Peyer's patch (tissue), 4 donors: ENCODE measurements at regions not wholly inside any gene's neighbourhood (a gene's known extent, or its start where the extent isn't known, plus 50 kb on each side); places are given as distances from the start of the nearest gene placed in this dataset.
"Not testable (repeated sequence)": the region's sequence is repeated elsewhere in the genome, so short reads cannot be mapped to it uniquely, and the experiment has no call there.

Source experiments
- DNase-seq, 3 donors: peaks; one replicate each; pipeline ENCODE4 v3.0.0-alpha.2; 2017 to 2019
- H3K27ac ChIP-seq, 4 donors: fragments of 200-600 bp; sonication (generic); one replicate each; pipeline ENCODE4 v1.5.1; 2016 to 2019
- H3K27me3 ChIP-seq, 2 donors: fragments of 200-600 bp; sonication (generic); one replicate each; pipeline ENCODE4 v1.5.1; 2019
- H3K36me3 ChIP-seq, 3 donors: fragments of 200-600 bp; sonication (generic); one replicate each; pipeline ENCODE4 v1.5.1; 2016 to 2019
- H3K4me1 ChIP-seq, 4 donors: fragments of 200-600 bp; sonication (generic); one replicate each; pipeline ENCODE4 v1.5.1; 2016 to 2019
- H3K4me3 ChIP-seq, 4 donors: fragments of 200-600 bp; sonication (generic); 1 replicate in 3 of 4; 2 replicates in 1 of 4; pipeline ENCODE4 v1.5.1; 2016 to 2019; ENCODE audit warnings: mild to moderate bottlenecking in 1 of 4
- H3K9me3 ChIP-seq, 4 donors: fragments of 200-600 bp; sonication (generic); one replicate each; pipeline ENCODE4 v1.5.1; 2016 to 2019; ENCODE audit warnings: mild to moderate bottlenecking in 1 of 4
- POLR2A ChIP-seq, 2 donors: fragments of 450-650 bp; IDR thresholded peaks; one replicate each; pipeline ENCODE4 v1.5.1; 2017; ENCODE audit warnings: antibody characterized with exemption in 2 of 2, mild to moderate bottlenecking in 2 of 2, moderate library complexity in 2 of 2
- TF ChIP-seq, protein P1 (sequence below), 6 experiments: fragments of 450-650 bp in 4 of 6; fragments of 200-600 bp in 2 of 6; sonication (generic) in 1 of 6; IDR thresholded peaks; one replicate each; pipeline ENCODE4 v1.5.1; 2017 to 2019; ENCODE audit warnings: antibody characterized with exemption in 6 of 6, mild to moderate bottlenecking in 3 of 6, moderate library complexity in 1 of 6

DNA sequence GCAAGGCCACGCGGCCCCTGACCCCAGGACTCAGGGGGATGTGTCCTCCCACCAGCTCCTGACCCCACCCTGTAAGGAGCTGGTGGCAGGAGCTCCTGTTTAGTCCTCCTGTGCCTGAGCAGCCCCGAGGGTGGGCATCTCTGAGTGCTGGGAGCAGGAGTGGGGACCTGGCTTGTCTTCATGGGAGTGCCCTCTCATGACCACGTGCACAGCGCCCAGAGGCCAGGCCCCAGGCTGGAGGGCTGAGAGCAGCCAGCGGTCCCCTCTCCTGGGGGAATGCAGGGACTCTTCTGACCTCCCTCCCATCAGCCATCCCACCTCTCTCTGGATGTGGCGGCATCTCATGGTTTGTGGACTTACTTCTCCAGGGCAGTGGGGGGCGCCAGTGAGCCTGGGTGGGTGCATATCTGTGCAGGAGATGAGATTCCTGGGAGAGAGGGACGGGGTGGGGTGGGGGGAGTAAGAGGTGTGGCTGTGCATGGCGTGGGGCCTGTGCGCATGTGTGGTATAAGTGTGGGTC lies 205.6 kb downstream of the TBC1D2B start:
- Histone ChIP-seq H3K9me3 (no peaks in the 10 kb centered on the region), H3K27me3 (no peaks in the 10 kb centered on the region), H3K36me3 (no peaks in the 10 kb centered on the region), H3K27ac (no peak overlapping the region), H3K4me1 (no peaks in the 10 kb centered on the region), H3K4me3 (no peak overlapping the region)
- DNase-seq, result no peak
- TF ChIP-seq, protein P1, sequence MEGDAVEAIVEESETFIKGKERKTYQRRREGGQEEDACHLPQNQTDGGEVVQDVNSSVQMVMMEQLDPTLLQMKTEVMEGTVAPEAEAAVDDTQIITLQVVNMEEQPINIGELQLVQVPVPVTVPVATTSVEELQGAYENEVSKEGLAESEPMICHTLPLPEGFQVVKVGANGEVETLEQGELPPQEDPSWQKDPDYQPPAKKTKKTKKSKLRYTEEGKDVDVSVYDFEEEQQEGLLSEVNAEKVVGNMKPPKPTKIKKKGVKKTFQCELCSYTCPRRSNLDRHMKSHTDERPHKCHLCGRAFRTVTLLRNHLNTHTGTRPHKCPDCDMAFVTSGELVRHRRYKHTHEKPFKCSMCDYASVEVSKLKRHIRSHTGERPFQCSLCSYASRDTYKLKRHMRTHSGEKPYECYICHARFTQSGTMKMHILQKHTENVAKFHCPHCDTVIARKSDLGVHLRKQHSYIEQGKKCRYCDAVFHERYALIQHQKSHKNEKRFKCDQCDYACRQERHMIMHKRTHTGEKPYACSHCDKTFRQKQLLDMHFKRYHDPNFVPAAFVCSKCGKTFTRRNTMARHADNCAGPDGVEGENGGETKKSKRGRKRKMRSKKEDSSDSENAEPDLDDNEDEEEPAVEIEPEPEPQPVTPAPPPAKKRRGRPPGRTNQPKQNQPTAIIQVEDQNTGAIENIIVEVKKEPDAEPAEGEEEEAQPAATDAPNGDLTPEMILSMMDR (IDR thresholded peaks at IDR 0.05), result no peak
- TF ChIP-seq POLR2A (IDR thresholded peaks at IDR 0.05), result no peak

DNA sequence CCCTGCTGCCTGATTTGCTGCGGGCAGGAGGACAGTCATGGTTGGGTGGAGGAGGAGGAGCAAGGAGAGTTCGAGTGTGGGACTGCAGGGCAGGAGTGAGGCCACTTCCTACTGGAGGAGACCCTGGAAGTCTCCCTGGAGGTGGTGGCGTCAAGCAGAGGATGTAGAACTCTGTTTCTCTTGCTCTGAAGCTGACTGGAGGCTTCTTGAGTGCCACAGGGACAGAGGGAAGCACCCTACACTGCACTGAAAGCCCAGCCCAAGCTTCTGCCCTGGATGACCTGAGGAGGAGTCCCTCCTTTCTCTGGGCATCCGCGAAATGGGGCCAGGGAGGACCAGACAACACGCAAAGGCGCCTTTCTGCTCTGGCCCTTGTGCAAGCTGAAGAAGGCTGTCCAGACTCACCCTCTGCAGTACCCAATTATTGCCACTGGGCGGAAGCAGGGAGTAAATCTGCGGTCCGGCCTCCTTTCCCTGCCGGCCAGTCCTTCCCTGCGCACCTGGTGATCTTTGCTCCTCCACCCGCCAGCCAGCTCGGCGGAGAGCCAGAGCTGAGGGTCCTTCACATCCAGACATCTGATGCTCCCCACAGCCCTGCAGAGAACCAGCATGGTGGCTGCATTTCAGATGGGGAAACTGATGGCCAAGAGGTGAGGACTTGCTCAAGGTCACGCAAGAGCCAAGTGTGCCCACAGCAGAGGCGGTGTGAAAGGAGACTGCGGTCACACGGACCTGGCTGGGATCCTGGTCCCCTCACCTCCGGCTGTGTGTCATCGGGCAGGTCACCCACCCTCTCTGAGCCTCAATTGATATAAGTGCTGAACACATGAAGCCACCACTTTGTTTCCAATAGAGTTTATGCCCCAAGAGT lies 207.1 kb downstream of the TBC1D2B start:
- Histone ChIP-seq H3K9me3 (no peaks in the 10 kb centered on the region), H3K27me3 (no peaks in the 10 kb centered on the region), H3K27ac (no peak overlapping the region), H3K4me3 (no peak overlapping the region), H3K4me1 (no peaks in the 10 kb centered on the region), H3K36me3 (no peaks in the 10 kb centered on the region)
- TF ChIP-seq POLR2A (IDR thresholded peaks at IDR 0.05), result no peak
- TF ChIP-seq, protein P1 (IDR thresholded peaks at IDR 0.05), result peak; percentile 49 to 89 (median 84)
- DNase-seq, result peak; percentile 34 to 83 (median 82)

DNA sequence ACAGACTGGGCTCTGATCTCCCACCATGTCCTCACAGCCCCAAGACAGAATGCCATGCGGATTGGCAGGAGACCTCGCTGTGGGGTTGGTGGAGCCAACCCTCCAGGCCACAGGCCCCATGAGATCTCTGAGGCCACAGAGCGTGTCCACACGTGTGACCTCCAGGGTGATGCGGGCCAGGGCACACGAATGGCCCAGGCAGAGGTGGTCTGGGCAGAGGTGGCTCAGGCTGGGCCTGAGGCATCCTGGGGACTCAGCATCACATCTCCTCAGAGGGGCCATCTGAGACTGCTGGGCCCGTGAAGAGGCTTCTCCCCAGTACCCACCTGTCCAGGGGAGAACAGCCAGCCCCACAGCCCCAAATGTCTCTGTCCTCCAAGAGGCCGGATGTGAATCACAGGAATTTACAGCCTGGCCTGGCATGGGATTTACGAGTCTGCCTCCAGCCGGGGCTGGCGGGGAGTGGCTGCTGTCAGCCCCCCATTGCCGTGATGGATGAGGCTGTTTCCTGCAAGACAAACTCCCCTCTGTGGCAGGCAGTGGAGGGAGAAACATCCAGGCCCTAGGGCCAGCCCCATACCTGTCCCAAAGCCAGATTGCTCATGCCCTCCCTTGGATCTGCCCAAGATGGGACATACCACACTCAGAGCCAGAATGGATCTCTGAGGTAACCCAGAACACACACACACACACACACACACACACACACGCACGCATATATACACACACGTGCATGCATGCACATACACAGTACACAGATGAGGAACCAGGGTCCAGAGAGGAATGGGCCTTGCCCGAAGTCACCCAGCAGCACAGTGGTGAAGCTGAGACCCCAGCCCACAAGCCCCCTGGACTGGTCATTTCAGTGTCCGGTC lies 208.3 kb downstream of the TBC1D2B start:
- H3K27me3 ChIP-seq, result no peaks in the 10 kb centered on the region
- no peaks in the 10 kb centered on the region for H3K4me1 ChIP-seq
- no peaks in the 10 kb centered on the region for H3K36me3 ChIP-seq
- H3K27ac ChIP-seq, result no peak overlapping the region
- TF ChIP-seq POLR2A (IDR thresholded peaks at IDR 0.05), result no peak
- TF ChIP-seq, protein P1 (IDR thresholded peaks at IDR 0.05), result no peak
- DNase-seq, result peak in 1 of 3 donors; percentile 26
- no peak overlapping the region for H3K4me3 ChIP-seq
- no peaks in the 10 kb centered on the region for H3K9me3 ChIP-seq

DNA sequence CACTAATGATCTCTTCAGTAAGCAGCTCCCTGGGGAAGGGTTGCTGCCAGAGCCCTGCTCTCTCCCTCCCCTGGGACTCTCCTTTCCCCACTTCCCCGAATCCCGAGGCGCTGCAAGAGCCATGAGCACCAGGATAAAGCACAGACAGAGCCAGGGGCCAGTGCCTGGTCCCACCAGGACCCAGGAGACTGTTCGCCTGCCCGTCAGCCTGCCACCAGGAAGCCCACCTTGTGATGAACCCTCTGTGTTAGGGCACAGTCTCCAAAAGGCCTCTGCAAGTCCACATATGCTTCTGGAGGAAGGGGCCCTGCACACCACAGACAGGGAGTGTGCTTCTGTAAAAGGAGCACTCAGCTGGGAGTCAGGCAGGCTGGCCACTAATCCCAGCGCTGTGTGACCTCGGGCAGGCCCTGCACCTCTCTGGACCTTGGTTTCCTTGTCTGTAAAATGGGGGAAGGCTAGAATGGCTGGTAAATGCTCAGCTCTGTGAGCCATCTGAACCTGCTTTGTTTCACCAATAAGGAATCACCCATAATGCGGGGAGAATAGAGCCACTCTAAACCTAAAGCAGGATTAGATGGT lies 209.4 kb downstream of the TBC1D2B start:
- not testable (repeated sequence) for H3K27ac ChIP-seq, H3K27me3 ChIP-seq, H3K4me3 ChIP-seq, H3K9me3 ChIP-seq, H3K4me1 ChIP-seq, H3K36me3 ChIP-seq
- DNase-seq, result peak in 1 of 3 donors; percentile 23

DNA sequence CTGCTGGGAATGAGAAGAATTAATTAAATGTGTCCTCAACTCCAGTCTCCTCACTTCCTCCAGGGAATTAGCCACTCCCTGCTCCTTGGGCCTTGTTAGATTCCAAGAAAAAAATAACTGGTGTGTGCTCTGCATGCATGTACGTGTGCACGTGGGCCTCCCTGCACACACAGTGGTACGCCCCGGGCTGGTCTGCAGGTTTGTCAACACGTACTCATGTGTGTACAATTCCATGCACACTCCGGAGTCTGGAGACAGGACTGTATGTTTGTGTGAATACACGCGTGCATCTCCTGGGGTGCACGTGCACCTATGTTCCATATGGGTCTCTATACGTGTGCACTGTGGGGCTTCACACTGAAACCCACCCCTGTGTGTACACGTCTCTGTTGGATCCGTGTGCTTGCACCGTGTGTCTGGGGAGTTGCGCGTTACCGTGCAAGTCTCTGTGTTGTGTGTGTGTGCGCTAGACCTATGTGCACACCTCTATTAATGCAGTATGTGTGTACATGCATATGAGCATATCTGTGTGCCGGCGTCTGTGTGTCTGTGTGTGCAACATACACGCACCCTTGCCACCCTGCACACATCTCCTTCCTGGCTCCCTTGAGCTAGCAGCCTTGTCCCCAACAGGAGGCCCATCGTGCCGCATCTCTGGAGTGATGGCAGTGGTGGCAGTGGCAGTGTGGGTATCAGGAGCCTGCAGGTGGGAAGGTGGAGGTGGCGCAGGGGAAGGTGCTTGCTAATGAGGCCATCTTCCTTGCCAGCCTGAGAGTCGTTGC lies 210.1 kb downstream of the TBC1D2B start:
- Histone ChIP-seq H3K36me3 (no peaks in the 10 kb centered on the region), H3K4me3 (no peak overlapping the region), H3K9me3 (no peaks in the 10 kb centered on the region), H3K4me1 (no peaks in the 10 kb centered on the region), H3K27me3 (no peaks in the 10 kb centered on the region), H3K27ac (no peak overlapping the region)
- no peak for TF ChIP-seq POLR2A (IDR thresholded peaks at IDR 0.05)
- TF ChIP-seq, protein P1 (IDR thresholded peaks at IDR 0.05), result no peak
- peak in 1 of 3 donors; percentile 24 for DNase-seq
